Ovary (tissue), 3 donors: ENCODE measurements at regions not wholly inside any gene's neighbourhood (a gene's known extent, or its start where the extent isn't known, plus 50 kb on each side); places are given as distances from the start of the nearest gene placed in this dataset.

Experiments
- CTCF ChIP-seq, 3 donors: fragments of 450-650 bp in 2 of 3; fragments of 200-600 bp in 1 of 3; IDR thresholded peaks; one replicate each; pipeline versions ENCODE4 v1.5.1 to v1.8.0; 2016 to 2022; ENCODE audit warnings: antibody characterized with exemption in 3 of 3, mild to moderate bottlenecking in 1 of 3
- POLR2A ChIP-seq: fragments of 450-650 bp; IDR thresholded peaks from one replicate; pipeline ENCODE4 v1.6.1; 2017; ENCODE audit warnings: antibody characterized with exemption, mild to moderate bottlenecking, moderate library complexity
- donor health status: DM: no; HTN: no; CAD: no.

GRCh38 chr6:148110925-148111324, 231.7 kb upstream of the SASH1 start:
- no peak for TF ChIP-seq CTCF (IDR thresholded peaks at IDR 0.05)
- TF ChIP-seq POLR2A = no peak
